Osteocyte (in vitro differentiated cells): ENCODE measurements at regions not wholly inside any gene's neighbourhood (a gene's known extent, or its start where the extent isn't known, plus 50 kb on each side); places are given as distances from the start of the nearest gene placed in this dataset.
A peak's percentile ranks its signal among the peaks of the same experiment; 100 is the strongest.
"Not testable (repeated sequence)": the region's sequence is repeated elsewhere in the genome, so short reads cannot be mapped to it uniquely, and the experiment has no call there.

Source experiments
- DNase-seq: peaks from one replicate; pipeline ENCODE4 v3.0.0; 2021; ENCODE audit warnings: mixed read lengths; ENCODE audit not compliant: unreplicated experiment; ENCODE audit errors: extremely low spot score
- H3K27ac Mint-ChIP-seq: one replicate; pipeline ENCODE4 v1.8.0; 2021; ENCODE audit warnings: mild to moderate bottlenecking, mixed read lengths; ENCODE audit not compliant: unreplicated experiment
- H3K27me3 Mint-ChIP-seq: one replicate; pipeline ENCODE4 v1.8.0; 2021; ENCODE audit warnings: mixed read lengths; ENCODE audit not compliant: unreplicated experiment
- H3K36me3 Mint-ChIP-seq: one replicate; pipeline ENCODE4 v1.8.0; 2021; ENCODE audit warnings: mixed read lengths; ENCODE audit not compliant: unreplicated experiment
- H3K4me1 Mint-ChIP-seq: one replicate; pipeline ENCODE4 v1.8.0; 2021; ENCODE audit warnings: mixed read lengths; ENCODE audit not compliant: unreplicated experiment
- H3K4me3 Mint-ChIP-seq: one replicate; pipeline ENCODE4 v1.8.0; 2021; ENCODE audit warnings: mild to moderate bottlenecking, moderate library complexity, mixed read lengths; ENCODE audit not compliant: unreplicated experiment
- H3K9me3 Mint-ChIP-seq: one replicate; pipeline ENCODE4 v1.8.0; 2021; ENCODE audit warnings: mixed read lengths; ENCODE audit not compliant: unreplicated experiment
- CTCF ChIP-seq: fragments of 200-600 bp; sonication (generic); IDR thresholded peaks from 2 replicates; pipeline ENCODE4 v1.5.0; 2021; ENCODE audit warnings: antibody characterized with exemption, mild to moderate bottlenecking, moderate library complexity

- no peak overlapping the region for H3K27ac Mint-ChIP-seq
- H3K4me1 Mint-ChIP-seq, result peaks cover under 1% of the 10 kb centered on the region
- TF ChIP-seq CTCF, result no peak
- peaks cover 8% of the 10 kb centered on the region for H3K9me3 Mint-ChIP-seq
- H3K4me3 Mint-ChIP-seq, result no peak overlapping the region
- H3K27me3 Mint-ChIP-seq, result peaks cover 34% of the 10 kb centered on the region
- H3K36me3 Mint-ChIP-seq, result no peaks in the 10 kb centered on the region
- DNase-seq, result no peak
Observed at GRCh38 chr14:22344673-22345072, 244.4 kb downstream of the DAD1 start.

- not testable (repeated sequence) for H3K9me3 Mint-ChIP-seq, H3K4me1 Mint-ChIP-seq, H3K36me3 Mint-ChIP-seq, H3K27ac Mint-ChIP-seq, H3K4me3 Mint-ChIP-seq, DNase-seq
- H3K27me3 Mint-ChIP-seq, result peaks cover 30% of the 10 kb centered on the region
Observed at GRCh38 chr14:22344209-22344608, 244.8 kb downstream of the DAD1 start.

GRCh38 chr14:22341049-22341448 lies 248.0 kb downstream of the DAD1 start:
- no peak for DNase-seq
- TF ChIP-seq CTCF, result no peak
- peaks cover 12% of the 10 kb centered on the region for H3K4me1 Mint-ChIP-seq
- H3K36me3 Mint-ChIP-seq, result no peaks in the 10 kb centered on the region
- H3K27me3 Mint-ChIP-seq, result peaks cover 10% of the 10 kb centered on the region
- peaks cover 8% of the 10 kb centered on the region for H3K9me3 Mint-ChIP-seq
- no peak overlapping the region for H3K4me3 Mint-ChIP-seq
- H3K27ac Mint-ChIP-seq, result no peak overlapping the region

- Mint-ChIP-seq H3K27ac (peak overlapping the region; percentile 40), H3K9me3 (no peaks in the 10 kb centered on the region), H3K4me3 (no peak overlapping the region), H3K36me3 (no peaks in the 10 kb centered on the region), H3K4me1 (peaks cover 12% of the 10 kb centered on the region), H3K27me3 (peaks cover 7% of the 10 kb centered on the region)
- DNase-seq, result no peak
- TF ChIP-seq CTCF, result no peak
Observed at GRCh38 chr14:22338917-22339715, 249.9 kb downstream of the DAD1 start.

- no peak for DNase-seq
- no peaks in the 10 kb centered on the region for H3K36me3 Mint-ChIP-seq
- no peaks in the 10 kb centered on the region for H3K9me3 Mint-ChIP-seq
- no peak for TF ChIP-seq CTCF
- H3K27ac Mint-ChIP-seq, result no peak overlapping the region
- H3K4me3 Mint-ChIP-seq, result no peak overlapping the region
- H3K4me1 Mint-ChIP-seq, result peaks cover 12% of the 10 kb centered on the region
- peaks cover 7% of the 10 kb centered on the region for H3K27me3 Mint-ChIP-seq
Observed at GRCh38 chr14:22338381-22338780, 250.6 kb downstream of the DAD1 start.
